ENCODE measurements at regions not wholly inside any gene's neighbourhood (a gene's known extent, or its start where the extent isn't known, plus 50 kb on each side); places are given as distances from the start of the nearest gene placed in this dataset.
"Not testable (repeated sequence)": the region's sequence is repeated elsewhere in the genome, so short reads cannot be mapped to it uniquely, and the experiment has no call there.

GRCh38 chr2:101609433-101609832 lies 88.1 kb upstream of the MAP4K4 start:
- DNase-seq, result no peak

GRCh38 chr2:101608408-101609310 lies 88.8 kb upstream of the MAP4K4 start:
- DNase-seq, result no peak

- DNase-seq, result no peak
Measured at GRCh38 chr2:101597347-101597944, 100.1 kb upstream of the MAP4K4 start.

GRCh38 chr2:101596333-101596732 lies 101.2 kb upstream of the MAP4K4 start:
- DNase-seq, result peak; percentile 24

GRCh38 chr2:101587251-101587650 lies 110.3 kb upstream of the MAP4K4 start:
- DNase-seq, result no peak

- DNase-seq, result no peak
Measured at GRCh38 chr2:101583861-101584260, 108.9 kb upstream of the RFX8 start.

- DNase-seq, result no peak
Measured at GRCh38 chr2:101581675-101582299, 106.9 kb upstream of the RFX8 start.

- DNase-seq, result no peak
Measured at GRCh38 chr2:101580528-101580927, 105.6 kb upstream of the RFX8 start.

GRCh38 chr2:101578671-101579070 lies 103.8 kb upstream of the RFX8 start:
- no peak for DNase-seq

- DNase-seq, result not testable (repeated sequence)
Measured at GRCh38 chr2:101578135-101578534, 103.2 kb upstream of the RFX8 start.

- no peak for DNase-seq
Measured at GRCh38 chr2:101577173-101577572, 102.3 kb upstream of the RFX8 start.

GRCh38 chr2:101574622-101575021 lies 99.7 kb upstream of the RFX8 start:
- no peak for DNase-seq

- no peak for DNase-seq
Measured at GRCh38 chr2:101571951-101572350, 97.0 kb upstream of the RFX8 start.

- DNase-seq, result no peak
Measured at GRCh38 chr2:101569886-101570520, 95.1 kb upstream of the RFX8 start.

- DNase-seq, result no peak
Measured at GRCh38 chr2:101568969-101569368, 94.1 kb upstream of the RFX8 start.

GRCh38 chr2:101566632-101567228 lies 91.8 kb upstream of the RFX8 start:
- no peak for DNase-seq

GRCh38 chr2:101563849-101564248 lies 88.9 kb upstream of the RFX8 start:
- no peak for DNase-seq

GRCh38 chr2:101560780-101561315 lies 85.9 kb upstream of the RFX8 start:
- DNase-seq, result no peak

- DNase-seq, result no peak
Measured at GRCh38 chr2:101559551-101559950, 84.6 kb upstream of the RFX8 start.

GRCh38 chr2:101558740-101559525 lies 84.0 kb upstream of the RFX8 start:
- DNase-seq, result no peak

GRCh38 chr2:101556033-101556459 lies 81.1 kb upstream of the RFX8 start:
- DNase-seq, result no peak

- no peak for DNase-seq
Measured at GRCh38 chr2:101551336-101551888, 76.5 kb upstream of the RFX8 start.

All from kidney glomerular epithelial cell (primary cell).